Hepatocyte (in vitro differentiated cells): ENCODE measurements at regions not wholly inside any gene's neighbourhood (a gene's known extent, or its start where the extent isn't known, plus 50 kb on each side); places are given as distances from the start of the nearest gene placed in this dataset. TPM values are rescaled to one million over a fixed set of nuclear protein-coding genes. Genes with fewer than 3 reads are reported as not detected.

ENCODE experiments used
- DNase-seq: peaks from one replicate; pipeline ENCODE4 v3.0.0-alpha.2; 2016; ENCODE audit warnings: low spot score
- H2AFZ ChIP-seq: fragments of 200-600 bp; sonication (generic); 2 replicates; pipeline ENCODE4 v1.6.0; 2016; ENCODE audit warnings: antibody characterized with exemption, mild to moderate bottlenecking
- H3K27ac ChIP-seq: fragments of 200-600 bp; sonication (generic); 2 replicates; pipeline ENCODE4 v1.5.1; 2016; ENCODE audit warnings: mild to moderate bottlenecking
- H3K27me3 ChIP-seq: fragments of 200-600 bp; sonication (generic); 2 replicates; pipeline ENCODE4 v1.6.1; 2016
- H3K36me3 ChIP-seq: fragments of 200-600 bp; sonication (generic); replicated peaks from 2 replicates; pipeline ENCODE4 v1.5.1; 2016; ENCODE audit warnings: low read depth; ENCODE audit not compliant: insufficient read depth
- H3K4me1 ChIP-seq: fragments of 200-600 bp; sonication (generic); 2 replicates; pipeline ENCODE4 v1.5.1; 2016; ENCODE audit warnings: mild to moderate bottlenecking, moderate library complexity; ENCODE audit not compliant: insufficient read depth
- H3K4me2 ChIP-seq: fragments of 200-600 bp; sonication (generic); 2 replicates; pipeline ENCODE4 v1.6.0; 2016
- H3K4me3 ChIP-seq: fragments of 200-600 bp; sonication (generic); 2 replicates; pipeline ENCODE4 v1.5.1; 2016; ENCODE audit warnings: mild to moderate bottlenecking
- H3K79me2 ChIP-seq: fragments of 200-600 bp; sonication (generic); 2 replicates; pipeline ENCODE4 v1.6.0; 2017; ENCODE audit warnings: mild to moderate bottlenecking
- H3K9me2 ChIP-seq: fragments of 200-600 bp; sonication (generic); replicated peaks from 2 replicates; pipeline ENCODE4 v1.6.0; 2017; ENCODE audit warnings: mild to moderate bottlenecking; ENCODE audit not compliant: insufficient read depth
- H3K9me3 ChIP-seq: fragments of 200-600 bp; sonication (generic); 2 replicates; pipeline ENCODE4 v1.5.1; 2016; ENCODE audit warnings: low read depth, mild to moderate bottlenecking
- H4K20me1 ChIP-seq: fragments of 200-600 bp; sonication (generic); 2 replicates; pipeline ENCODE4 v1.6.0; 2016; ENCODE audit warnings: mild to moderate bottlenecking; ENCODE audit not compliant: insufficient read depth, poor library complexity, severe bottlenecking
- EZH2 ChIP-seq: fragments of 200-600 bp; sonication (generic); IDR thresholded peaks from 2 replicates; pipeline ENCODE4 v1.6.1; 2016; ENCODE audit warnings: antibody characterized with exemption, mild to moderate bottlenecking, borderline replicate concordance
- EZH2phosphoT487 ChIP-seq: fragments of 200-600 bp; sonication (generic); IDR thresholded peaks from one replicate; pipeline ENCODE4 v1.6.1; 2018; ENCODE audit warnings: antibody characterized with exemption, mild to moderate bottlenecking, low read depth, moderate library complexity; ENCODE audit not compliant: unreplicated experiment, severe bottlenecking
- WGBS: methylation state at CpG from one replicate; pipeline ENCODE4 v1.1.6; 2016; ENCODE audit warnings: low lambda C conversion rate; ENCODE audit errors: missing lambda C conversion rate; 5-methylcytosine and 5-hydroxymethylcytosine counted together
- small RNA-seq: library from RNA; depleted of rRNA; stranded (forward); fragments of <200 nt; gene quantifications from one replicate; pipeline ENCODE3, GENCODE V24; 2014
- TF ChIP-seq, protein P1 (sequence below): fragments of 200-600 bp; sonication (generic); IDR thresholded peaks from 2 replicates; pipeline ENCODE4 v1.5.1; 2016; ENCODE audit warnings: antibody characterized with exemption, mild to moderate bottlenecking; ENCODE audit not compliant: poor library complexity

DNA sequence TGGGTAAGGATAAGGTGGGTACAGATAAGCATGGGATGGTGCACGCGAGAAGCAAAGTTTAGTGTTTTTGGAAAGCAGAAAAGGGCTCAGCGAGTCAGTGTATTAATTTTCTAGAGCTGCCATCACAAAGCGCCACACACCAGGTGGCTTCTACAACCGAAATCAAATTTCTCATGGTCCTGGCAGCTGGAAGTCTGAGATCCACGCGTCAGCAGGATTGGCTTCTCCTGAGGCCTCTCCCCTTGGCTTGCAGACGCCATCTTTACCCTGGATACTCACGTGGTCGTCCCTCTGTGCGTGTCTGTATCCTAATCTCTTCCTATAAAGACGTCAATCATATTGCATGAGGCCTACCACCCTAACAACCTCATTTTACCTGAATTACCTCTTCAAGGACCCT, 51.5 kb upstream of the USP29 start:
- Histone ChIP-seq H3K79me2 (no peaks in the 10 kb centered on the region), H3K9me2 (no peaks in the 10 kb centered on the region), H3K27me3 (no peaks in the 10 kb centered on the region), H3K27ac (no peak overlapping the region), H2AFZ (no peak overlapping the region), H3K9me3 (no peaks in the 10 kb centered on the region), H3K4me1 (no peaks in the 10 kb centered on the region), H3K4me3 (no peak overlapping the region), H3K4me2 (no peak overlapping the region), H3K36me3 (no peaks in the 10 kb centered on the region), H4K20me1 (no peaks in the 10 kb centered on the region)
- 70% methylated on average over 12 of the region's 12 CpGs for WGBS
- no peak for TF ChIP-seq EZH2
- no peak for TF ChIP-seq EZH2phosphoT487
- TF ChIP-seq, protein P1, sequence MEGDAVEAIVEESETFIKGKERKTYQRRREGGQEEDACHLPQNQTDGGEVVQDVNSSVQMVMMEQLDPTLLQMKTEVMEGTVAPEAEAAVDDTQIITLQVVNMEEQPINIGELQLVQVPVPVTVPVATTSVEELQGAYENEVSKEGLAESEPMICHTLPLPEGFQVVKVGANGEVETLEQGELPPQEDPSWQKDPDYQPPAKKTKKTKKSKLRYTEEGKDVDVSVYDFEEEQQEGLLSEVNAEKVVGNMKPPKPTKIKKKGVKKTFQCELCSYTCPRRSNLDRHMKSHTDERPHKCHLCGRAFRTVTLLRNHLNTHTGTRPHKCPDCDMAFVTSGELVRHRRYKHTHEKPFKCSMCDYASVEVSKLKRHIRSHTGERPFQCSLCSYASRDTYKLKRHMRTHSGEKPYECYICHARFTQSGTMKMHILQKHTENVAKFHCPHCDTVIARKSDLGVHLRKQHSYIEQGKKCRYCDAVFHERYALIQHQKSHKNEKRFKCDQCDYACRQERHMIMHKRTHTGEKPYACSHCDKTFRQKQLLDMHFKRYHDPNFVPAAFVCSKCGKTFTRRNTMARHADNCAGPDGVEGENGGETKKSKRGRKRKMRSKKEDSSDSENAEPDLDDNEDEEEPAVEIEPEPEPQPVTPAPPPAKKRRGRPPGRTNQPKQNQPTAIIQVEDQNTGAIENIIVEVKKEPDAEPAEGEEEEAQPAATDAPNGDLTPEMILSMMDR, result no peak
- DNase-seq, result no peak

DNA sequence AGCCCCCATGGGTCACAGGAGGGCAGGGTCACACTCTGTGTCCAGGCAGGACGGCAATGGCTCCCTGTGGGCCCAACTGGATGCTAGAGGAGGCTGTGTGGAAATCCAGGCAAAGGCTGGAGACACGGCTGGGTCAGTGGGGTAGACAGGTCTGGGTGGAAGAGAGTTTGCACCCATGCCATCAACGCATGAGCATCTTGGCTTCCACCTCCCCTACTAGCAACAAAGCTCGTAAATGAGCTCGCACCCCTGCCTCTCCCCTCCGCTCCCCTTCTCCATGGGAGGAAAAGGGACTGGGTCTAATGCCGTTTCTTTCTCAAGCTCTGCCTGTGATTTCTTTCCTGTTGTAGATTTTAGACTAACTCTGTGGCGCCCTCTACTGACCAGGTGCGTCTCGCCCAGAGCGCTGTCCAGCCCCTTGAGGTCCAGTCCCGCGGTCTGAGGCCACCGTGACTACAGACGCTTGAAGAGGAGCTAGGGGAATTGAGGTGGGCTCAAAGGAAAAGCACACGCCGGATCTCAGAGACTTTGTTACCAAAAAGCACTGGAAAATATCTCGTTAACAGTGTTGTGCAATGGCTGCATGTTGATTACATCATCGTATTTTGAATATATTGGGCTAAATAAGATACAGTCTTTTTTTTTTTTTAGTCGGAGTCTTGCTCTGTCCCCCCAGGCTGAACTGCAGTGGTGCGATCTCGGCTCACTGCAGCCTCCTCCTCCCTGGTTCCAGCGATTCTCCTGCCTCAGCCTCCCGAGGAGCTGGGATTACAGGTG, 50.7 kb upstream of the USP29 start:
- Histone ChIP-seq H3K4me2 (no peak overlapping the region), H3K9me3 (no peaks in the 10 kb centered on the region), H3K27me3 (no peaks in the 10 kb centered on the region), H3K79me2 (no peaks in the 10 kb centered on the region), H3K9me2 (no peaks in the 10 kb centered on the region), H4K20me1 (no peaks in the 10 kb centered on the region), H3K27ac (no peak overlapping the region), H3K4me3 (no peak overlapping the region), H3K36me3 (no peaks in the 10 kb centered on the region), H2AFZ (no peak overlapping the region), H3K4me1 (no peaks in the 10 kb centered on the region)
- WGBS, result 83% methylated on average over 23 of the region's 24 CpGs
- no peak for DNase-seq
- no peak for TF ChIP-seq EZH2phosphoT487
- TF ChIP-seq, protein P1, result no peak
- TF ChIP-seq EZH2, result no peak

Small RNA genes in the stretch of these regions (small RNA-seq; reads per million reads assigned to genes)
- not detected for gene AC044792.1
